Suprapubic skin (tissue), 4 donors: ENCODE measurements at regions not wholly inside any gene's neighbourhood (a gene's known extent, or its start where the extent isn't known, plus 50 kb on each side); places are given as distances from the start of the nearest gene placed in this dataset.

ENCODE experiments used
- POLR2A ChIP-seq, 2 donors: fragments of 450-650 bp; IDR thresholded peaks; one replicate each; pipeline ENCODE4 v1.6.1; 2017; ENCODE audit warnings: antibody characterized with exemption in 2 of 2, mild to moderate bottlenecking in 2 of 2, moderate library complexity in 2 of 2
- POLR2AphosphoS5 ChIP-seq, 3 donors: sonication (generic); formaldehyde crosslinking; IDR thresholded peaks; one replicate each; pipeline ENCODE4 v1.6.1; 2017; ENCODE audit warnings: antibody characterized with exemption in 3 of 3
- TF ChIP-seq, protein P1 (sequence below), 2 donors: fragments of 200-600 bp in 1 of 2; fragments of 450-650 bp in 1 of 2; sonication (generic) in 1 of 2; IDR thresholded peaks; one replicate each; pipeline ENCODE4 v1.5.1; 2016 to 2019; ENCODE audit warnings: antibody characterized with exemption in 2 of 2, mild to moderate bottlenecking in 1 of 2, moderate library complexity in 1 of 2

DNA sequence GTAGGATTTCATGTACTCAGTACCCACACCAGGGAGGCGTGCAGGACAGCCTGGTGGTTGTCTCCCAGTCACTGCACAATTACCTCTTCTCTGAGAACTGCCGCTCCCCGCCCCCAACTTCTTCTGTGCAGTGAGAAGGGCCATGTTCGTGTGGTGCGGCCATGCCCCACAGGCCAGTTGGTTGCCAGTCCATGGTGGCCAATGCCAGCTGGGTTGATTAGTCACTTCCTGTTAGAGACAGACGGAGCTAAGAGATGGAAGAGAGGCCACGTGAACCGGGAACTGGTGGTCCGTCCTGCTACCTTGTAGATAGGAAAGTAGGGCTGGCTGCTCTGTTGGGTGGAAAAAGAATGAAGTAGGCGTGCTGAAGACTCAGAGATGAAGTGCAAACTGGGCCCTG is 206.5 kb downstream of the ABCC12 start:
- TF ChIP-seq POLR2AphosphoS5 (IDR thresholded peaks at IDR 0.05) (no peak), POLR2A (IDR thresholded peaks at IDR 0.05) (no peak)
- TF ChIP-seq, protein P1, sequence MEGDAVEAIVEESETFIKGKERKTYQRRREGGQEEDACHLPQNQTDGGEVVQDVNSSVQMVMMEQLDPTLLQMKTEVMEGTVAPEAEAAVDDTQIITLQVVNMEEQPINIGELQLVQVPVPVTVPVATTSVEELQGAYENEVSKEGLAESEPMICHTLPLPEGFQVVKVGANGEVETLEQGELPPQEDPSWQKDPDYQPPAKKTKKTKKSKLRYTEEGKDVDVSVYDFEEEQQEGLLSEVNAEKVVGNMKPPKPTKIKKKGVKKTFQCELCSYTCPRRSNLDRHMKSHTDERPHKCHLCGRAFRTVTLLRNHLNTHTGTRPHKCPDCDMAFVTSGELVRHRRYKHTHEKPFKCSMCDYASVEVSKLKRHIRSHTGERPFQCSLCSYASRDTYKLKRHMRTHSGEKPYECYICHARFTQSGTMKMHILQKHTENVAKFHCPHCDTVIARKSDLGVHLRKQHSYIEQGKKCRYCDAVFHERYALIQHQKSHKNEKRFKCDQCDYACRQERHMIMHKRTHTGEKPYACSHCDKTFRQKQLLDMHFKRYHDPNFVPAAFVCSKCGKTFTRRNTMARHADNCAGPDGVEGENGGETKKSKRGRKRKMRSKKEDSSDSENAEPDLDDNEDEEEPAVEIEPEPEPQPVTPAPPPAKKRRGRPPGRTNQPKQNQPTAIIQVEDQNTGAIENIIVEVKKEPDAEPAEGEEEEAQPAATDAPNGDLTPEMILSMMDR (IDR thresholded peaks at IDR 0.05), result no peak
